Liver (tissue), 3 donors: ENCODE measurements at regions not wholly inside any gene's neighbourhood (a gene's known extent, or its start where the extent isn't known, plus 50 kb on each side); places are given as distances from the start of the nearest gene placed in this dataset.

Experiments
- CTCF ChIP-seq: fragments of 150-350 bp; IDR thresholded peaks from 2 replicates; pipeline ENCODE4 v1.5.1; 2017; ENCODE audit warnings: improper control_type of control experiment, low read depth, low read length; ENCODE audit not compliant: missing input control
- RAD21 ChIP-seq, 2 donors: IDR thresholded peaks; 2 replicates each; pipeline ENCODE4 v1.6.1; 2016; ENCODE audit warnings: antibody characterized with exemption in 2 of 2, mild to moderate bottlenecking in 2 of 2
- REST ChIP-seq: IDR thresholded peaks from 2 replicates; pipeline ENCODE4 v1.6.1; 2016; ENCODE audit warnings: antibody characterized with exemption, mild to moderate bottlenecking
- RXRA ChIP-seq, 2 donors: IDR thresholded peaks; 2 replicates each; pipeline ENCODE4 v1.6.1; 2017 to 2018; ENCODE audit warnings: antibody characterized with exemption in 2 of 2, mild to moderate bottlenecking in 1 of 2
- TAF1 ChIP-seq: conservative IDR thresholded peaks from 2 replicates; pipeline ENCODE4 v1.6.1; 2016; ENCODE audit warnings: antibody characterized with exemption, mild to moderate bottlenecking
- ZBTB33 ChIP-seq: IDR thresholded peaks from 2 replicates; pipeline ENCODE4 v1.6.1; 2016; ENCODE audit warnings: antibody characterized with exemption
- donor health status: healthy.
- donor health status: healthy.

GRCh38 chr4:30350288-30350687, 369.9 kb upstream of the PCDH7 start:
- TF ChIP-seq CTCF (no peak), TAF1 (no peak), RAD21 (IDR thresholded peaks at IDR 0.05) (no peak), REST (no peak), ZBTB33 (no peak), RXRA (IDR thresholded peaks at IDR 0.05) (no peak)
